GM21390 (cell line): ENCODE measurements at regions not wholly inside any gene's neighbourhood (a gene's known extent, or its start where the extent isn't known, plus 50 kb on each side); places are given as distances from the start of the nearest gene placed in this dataset.
"Not testable (repeated sequence)": the region's sequence is repeated elsewhere in the genome, so short reads cannot be mapped to it uniquely, and the experiment has no call there.

ENCODE experiments used
- ATAC-seq: cut with Tn5 transposase; IDR thresholded peaks from one replicate; pipeline ENCODE4 v1.9.1; 2021; ENCODE audit not compliant: unreplicated experiment

DNA sequence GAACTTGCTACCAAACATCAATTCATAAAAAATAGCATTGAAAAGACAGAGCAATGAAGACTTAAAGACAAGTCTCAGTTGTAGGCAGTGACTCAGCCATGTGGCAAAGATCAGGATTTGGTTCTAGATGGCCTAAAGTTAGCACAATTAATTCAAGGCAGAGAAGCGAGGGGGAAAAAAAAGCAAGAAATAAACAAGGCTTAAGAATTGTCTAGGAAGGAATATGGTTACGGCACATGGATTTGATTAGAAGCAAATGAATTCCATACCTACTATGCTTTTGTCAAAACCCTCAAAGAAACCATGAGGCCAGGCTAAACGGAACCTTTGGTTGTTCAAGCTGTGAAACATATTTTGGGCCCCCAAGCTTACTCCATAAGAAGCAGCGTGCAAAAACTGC is 362.2 kb upstream of the KCNH7 start:
- ATAC-seq: no peak

DNA sequence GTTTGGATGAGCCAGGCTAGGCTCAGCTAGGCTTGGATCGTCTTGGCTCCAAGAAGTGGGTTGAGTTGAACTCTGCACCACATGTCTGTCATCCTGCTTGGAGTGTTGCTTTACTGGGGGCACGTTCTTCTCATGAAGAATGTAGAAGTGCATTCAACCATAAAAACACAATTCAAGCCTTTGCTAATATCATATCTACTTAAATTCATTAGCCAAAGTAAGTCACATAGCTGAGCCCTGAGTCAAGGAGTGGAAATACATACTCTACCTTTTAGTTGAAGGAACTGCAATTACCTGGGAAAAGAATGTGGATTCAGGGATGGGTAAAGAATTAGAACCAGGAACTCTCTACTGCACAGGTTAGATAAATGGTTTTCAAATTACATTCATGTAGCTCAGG is 360.4 kb upstream of the KCNH7 start:
- no peak for ATAC-seq

- ATAC-seq: no peak
Observed at GRCh38 chr2:163198007-163198406, 359.4 kb upstream of the KCNH7 start.

DNA sequence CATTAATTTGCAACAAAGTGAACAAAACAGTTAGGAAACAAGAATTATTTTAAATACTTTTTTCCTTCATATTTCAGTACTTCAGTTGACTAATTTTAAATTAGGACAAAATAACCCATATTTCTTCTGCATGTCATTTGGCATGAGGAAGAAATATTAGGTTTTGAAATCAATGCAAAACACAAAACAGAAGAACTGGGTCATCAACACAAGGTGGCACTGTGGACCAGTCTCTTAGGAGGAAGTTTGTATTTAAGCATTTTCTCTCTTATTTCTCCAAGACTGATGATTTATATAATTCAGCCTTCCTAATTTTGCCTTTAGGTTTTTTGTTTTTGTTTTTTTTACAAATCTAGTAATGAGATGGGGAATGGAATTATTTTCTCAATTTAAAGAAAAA is 352.8 kb upstream of the KCNH7 start:
- ATAC-seq: peak; percentile 57

DNA sequence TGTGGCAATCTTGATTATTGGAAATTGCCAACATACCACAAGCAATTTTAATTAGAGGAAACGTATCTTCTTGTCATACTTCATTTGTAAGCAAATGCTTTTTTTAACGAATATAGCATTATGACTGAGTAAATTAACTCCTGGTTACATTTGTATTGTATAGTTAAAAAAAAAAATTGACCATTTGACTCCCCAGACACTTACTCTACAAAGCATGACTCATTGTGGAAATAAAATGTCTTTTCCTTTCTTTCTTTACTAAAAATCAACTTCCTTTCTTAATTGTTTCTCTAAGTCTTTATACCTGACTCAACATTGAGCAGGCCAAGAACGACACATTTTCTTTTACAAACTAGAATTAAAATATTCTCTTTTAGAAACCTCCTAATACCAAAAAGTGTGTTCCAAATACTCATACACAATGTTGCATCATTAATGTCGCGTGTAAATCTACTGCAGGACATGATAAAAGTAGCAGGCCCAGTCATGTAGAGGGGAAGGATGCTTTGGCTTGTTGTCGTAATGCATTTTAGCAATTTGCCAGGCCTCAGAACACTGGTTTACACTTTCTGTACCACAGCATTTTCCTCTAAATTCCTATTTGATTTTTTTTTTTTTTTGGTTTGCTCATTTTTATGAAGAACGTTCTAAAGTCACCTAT is 349.6 kb upstream of the KCNH7 start:
- no peak for ATAC-seq

- no peak for ATAC-seq
Observed at GRCh38 chr2:163187119-163187518, 348.6 kb upstream of the KCNH7 start.

DNA sequence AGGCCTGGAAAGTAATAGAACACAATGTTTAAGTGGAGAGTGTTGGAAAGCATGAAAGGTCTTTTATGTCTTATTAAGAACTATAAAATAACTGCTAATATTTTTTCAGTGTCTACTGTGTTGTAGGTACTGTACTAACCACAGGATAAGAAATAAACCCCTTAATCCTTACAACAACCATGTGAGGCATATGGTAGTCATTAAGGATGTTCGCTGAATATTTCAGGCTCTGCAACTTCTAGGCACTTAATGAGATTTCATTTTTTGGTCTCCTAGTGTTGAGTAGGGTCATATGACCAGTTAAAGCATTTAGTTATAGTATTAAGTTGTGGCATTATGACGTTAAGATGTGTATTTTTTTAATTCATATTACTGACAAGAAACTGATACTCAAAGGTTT is 346.6 kb upstream of the KCNH7 start:
- no peak for ATAC-seq

- no peak for ATAC-seq
Observed at GRCh38 chr2:163182764-163183354, 344.3 kb upstream of the KCNH7 start.

DNA sequence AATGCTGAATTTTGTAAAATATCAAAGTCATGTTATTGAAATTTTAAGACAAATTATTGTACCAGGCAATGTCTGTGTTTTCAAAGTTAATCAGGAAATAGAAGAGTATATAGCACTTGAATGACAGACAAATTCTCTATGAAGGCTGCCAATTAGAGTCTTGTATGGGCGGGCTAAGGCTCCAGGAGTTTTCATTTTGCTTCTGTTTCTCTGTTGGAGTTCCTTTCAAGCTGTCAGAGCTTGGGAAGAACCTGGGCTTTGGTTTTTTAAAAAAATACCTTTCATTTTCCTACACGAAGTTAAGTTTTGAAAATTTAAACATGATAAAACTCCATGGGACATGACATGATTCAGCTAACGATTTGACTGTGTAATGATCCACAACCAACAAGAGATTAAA is 339.0 kb upstream of the KCNH7 start:
- no peak for ATAC-seq

- ATAC-seq: no peak
Observed at GRCh38 chr2:163175294-163175693, 336.7 kb upstream of the KCNH7 start.

- no peak for ATAC-seq
Observed at GRCh38 chr2:163173591-163173990, 335.0 kb upstream of the KCNH7 start.

- ATAC-seq: no peak
Observed at GRCh38 chr2:163171786-163172530, 333.4 kb upstream of the KCNH7 start.

- ATAC-seq: no peak
Observed at GRCh38 chr2:163157891-163158496, 319.4 kb upstream of the KCNH7 start.

- ATAC-seq: no peak
Observed at GRCh38 chr2:163157411-163157810, 318.8 kb upstream of the KCNH7 start.

DNA sequence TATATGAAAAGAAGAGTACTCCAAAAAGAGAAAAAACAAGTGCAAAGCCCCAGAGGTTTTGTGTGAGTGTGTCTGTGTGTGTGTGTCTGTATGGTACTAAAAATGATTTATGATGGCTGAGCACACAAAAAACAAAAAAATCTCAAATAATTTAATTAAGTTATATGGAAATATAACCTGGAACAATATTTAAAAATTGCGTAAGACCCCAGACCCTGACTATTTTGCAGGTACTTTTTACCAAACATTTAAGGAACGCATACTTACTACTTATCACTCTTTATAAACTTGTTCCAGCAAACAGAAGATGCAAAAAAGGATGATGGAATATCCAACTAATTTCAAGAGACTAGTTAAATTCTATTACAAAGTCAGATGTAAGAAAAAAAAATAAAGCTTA is 317.4 kb upstream of the KCNH7 start:
- ATAC-seq: no peak

DNA sequence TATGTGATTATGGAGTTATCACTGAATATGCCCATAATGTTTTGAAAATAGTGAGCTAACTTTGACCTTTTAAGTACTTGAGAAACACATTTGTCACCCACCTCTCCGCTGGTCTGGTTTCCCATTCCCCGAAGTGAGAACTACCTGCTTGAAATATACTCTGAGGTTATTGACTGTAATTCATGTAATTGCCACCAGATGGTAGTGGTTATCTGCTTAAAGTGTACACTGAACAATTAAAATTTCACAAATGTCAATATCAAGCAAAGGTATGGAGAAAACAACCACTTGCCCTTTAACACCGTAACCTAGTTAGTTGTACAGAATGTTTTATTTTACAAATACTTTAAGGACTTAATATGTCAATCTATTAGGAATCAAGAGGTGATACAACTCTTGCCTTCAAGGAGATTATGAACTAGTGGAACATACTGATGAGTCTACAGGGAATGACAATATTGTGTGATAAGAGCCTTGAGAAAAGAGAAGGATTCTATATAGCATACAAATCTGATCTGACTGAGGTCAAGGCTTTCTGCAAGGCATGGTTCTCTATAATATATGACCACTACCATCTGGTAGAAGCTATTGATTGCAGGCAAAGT is 316.8 kb upstream of the KCNH7 start:
- ATAC-seq: peak; percentile 93

DNA sequence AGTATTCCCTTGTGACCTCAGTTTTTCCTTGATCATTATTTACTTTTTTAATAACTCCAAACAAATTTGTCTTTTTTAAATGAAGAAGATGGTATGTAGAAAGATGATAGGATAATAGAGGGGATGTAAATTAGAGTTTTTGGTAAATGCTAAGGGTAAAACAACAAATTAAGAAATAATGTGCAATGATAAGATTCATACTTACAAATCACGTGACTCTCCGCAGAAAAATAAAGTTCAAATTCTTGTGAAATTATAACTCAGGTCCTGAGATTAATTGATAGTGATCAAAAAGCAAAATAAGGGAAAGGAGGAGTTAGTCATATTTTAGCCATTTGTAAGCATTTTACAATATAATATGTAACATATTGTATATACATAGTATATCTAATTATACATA is 304.1 kb upstream of the KCNH7 start:
- ATAC-seq: no peak

- ATAC-seq: no peak
Observed at GRCh38 chr2:163138947-163139346, 300.4 kb upstream of the KCNH7 start.

GRCh38 chr2:163135256-163135655 is 296.7 kb upstream of the KCNH7 start:
- no peak for ATAC-seq

GRCh38 chr2:163133602-163134001 is 295.0 kb upstream of the KCNH7 start:
- ATAC-seq: no peak

DNA sequence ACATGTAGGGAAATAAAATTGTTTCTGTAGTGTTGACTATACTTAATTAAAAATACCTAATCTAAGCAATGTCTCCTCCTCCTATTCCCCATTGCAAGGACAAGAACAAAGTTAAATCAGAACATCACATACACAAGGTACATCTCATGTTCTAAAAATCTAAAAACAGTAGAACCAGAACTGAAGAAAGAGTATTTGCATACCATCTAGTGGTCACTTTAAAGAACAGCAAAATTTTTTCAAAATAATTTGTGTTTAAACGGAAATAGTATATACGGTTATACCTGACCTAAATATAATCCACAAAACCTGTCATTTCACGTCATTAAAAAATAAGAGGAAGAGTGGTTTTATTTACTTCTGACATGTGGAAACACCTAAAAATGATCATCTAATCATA is 294.3 kb upstream of the KCNH7 start:
- ATAC-seq: no peak

DNA sequence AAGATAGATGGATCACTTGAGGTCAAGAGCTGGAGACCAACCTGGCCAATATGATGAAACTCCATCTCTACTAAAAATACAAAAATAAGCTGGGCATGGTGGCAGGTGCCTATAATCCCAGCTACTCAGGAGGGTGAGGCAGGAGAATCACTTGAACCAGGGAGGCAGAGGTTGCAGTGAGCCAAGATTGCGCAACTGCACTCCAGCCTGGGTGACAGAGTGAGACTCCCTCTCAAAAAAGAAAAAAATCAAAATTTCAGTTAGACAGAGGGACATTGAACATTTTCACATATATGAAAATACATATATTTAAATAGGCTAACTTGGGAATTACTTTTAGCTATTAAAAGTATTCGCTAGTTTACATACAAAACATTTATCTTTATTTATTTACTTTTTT is 293.6 kb upstream of the KCNH7 start:
- ATAC-seq: not testable (repeated sequence)
